Urothelium cell line (cell line): ENCODE measurements at regions not wholly inside any gene's neighbourhood (a gene's known extent, or its start where the extent isn't known, plus 50 kb on each side); places are given as distances from the start of the nearest gene placed in this dataset.
"Not testable (repeated sequence)": the region's sequence is repeated elsewhere in the genome, so short reads cannot be mapped to it uniquely, and the experiment has no call there.

Experiments
- DNase-seq: peaks from one replicate; pipeline ENCODE4 v3.0.0; 2011; ENCODE audit warnings: low spot score, mixed read lengths
- FAIRE-seq: peaks from 2 replicates; lab custom pipeline; 2011; peaks lifted over from hg19 to GRCh38; lab: Jason Lieb, UNC

- not testable (repeated sequence) for DNase-seq
Observed at GRCh38 chr17:30594953-30595371, 117.8 kb downstream of the GOSR1 start.

DNA sequence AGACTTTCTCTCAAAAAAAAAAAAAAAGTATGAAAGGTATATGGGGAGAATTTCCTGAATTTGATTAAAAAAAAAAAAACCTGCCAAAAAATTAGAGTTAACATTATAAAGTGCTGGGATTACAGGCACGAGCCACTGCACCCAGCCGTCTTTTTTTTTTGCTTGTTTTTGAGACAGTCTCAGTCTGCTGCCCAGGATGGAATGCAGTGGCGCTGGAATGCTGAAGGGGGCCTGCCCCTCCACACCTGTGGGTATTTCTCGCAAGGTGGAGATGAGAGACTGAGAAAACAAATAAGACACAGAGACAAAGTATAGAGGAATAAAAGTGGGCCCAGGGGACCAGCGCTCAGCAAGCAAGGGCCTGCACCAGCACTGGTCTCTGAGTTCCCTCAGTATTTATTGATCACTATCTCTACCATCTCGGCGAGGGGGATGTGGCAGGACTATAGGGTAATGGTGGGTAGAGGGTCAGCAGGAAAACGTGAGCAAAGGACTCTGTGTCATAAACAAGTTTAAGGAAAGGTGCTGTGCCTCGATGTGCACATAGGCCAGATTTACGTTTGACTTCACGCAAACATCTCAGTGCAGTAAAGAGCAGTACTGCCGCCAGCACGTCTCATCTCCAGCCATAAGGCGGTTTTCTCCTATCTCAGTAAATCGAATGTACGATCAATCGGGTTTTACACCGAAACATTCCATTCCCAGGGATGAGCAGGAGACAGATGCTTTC, 117.2 kb downstream of the GOSR1 start:
- DNase-seq (no peak), FAIRE-seq (no peak)

More at GRCh38 chr17:30594953-30595371, 117.8 kb downstream of the GOSR1 start:
- not testable (repeated sequence) for FAIRE-seq

- no peak for FAIRE-seq
- DNase-seq = no peak
Observed at GRCh38 chr17:30590081-30590733, 113.0 kb downstream of the GOSR1 start.

DNA sequence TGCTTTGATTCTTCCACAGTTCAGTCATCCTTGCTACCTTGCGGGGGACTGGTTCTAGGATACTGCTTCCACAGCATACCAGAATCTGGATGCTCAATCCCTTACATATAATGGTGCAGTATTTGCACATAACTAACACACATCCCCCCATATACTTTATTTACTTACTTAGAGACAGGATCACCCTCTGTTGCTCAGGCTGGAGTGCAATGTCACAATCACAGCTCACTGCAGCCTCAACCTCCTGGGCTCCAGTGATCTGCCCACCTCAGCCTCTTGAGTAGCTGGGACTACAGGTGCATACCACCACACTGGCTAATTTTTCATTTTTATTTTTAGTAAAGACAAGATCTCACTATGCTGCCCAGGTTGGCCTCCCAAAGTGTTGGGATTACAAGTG, 112.2 kb downstream of the GOSR1 start:
- FAIRE-seq (no peak), DNase-seq (no peak)

- DNase-seq = no peak
- FAIRE-seq = no peak
Observed at GRCh38 chr17:30588798-30589247, 111.6 kb downstream of the GOSR1 start.

DNA sequence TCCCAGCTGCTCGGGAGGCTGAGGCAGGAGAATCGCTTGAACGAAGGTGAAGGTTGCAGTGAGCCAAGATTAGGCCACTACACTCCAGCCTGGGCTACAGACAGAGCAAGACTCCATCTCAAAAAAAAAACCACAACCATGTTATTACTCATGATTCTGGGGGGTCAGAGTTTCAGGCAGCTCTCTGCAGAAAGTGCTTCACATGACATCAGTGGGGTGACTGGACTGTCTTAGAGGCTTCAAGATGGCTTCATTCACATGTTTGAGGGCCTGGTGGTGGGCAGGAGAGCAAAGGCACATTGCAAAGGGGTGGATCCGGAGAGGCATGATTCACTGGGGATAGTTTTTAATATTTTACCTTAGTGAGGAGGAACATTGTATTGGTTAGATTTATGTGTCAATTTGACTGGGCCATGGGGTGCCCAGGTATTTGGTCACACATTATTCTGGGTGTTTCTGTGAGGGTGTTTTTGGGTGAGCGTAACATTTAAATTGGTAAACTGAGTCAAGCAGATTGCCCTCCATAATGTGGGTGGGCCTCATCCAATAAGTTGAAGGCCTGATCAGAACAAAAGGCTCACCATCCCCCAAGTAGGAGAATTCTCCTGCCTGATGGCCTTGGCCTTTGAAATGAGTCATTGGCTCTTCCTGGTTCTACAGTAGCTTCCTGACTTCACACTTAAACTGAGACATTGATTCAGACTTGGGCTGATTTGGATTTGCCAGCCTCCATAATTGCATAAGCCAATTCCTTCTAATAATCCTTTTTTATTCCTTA, 109.8 kb downstream of the GOSR1 start:
- FAIRE-seq (no peak), DNase-seq (peak; percentile 41)

- FAIRE-seq = no peak
- DNase-seq = no peak
Observed at GRCh38 chr17:30584810-30585209, 107.6 kb downstream of the GOSR1 start.

DNA sequence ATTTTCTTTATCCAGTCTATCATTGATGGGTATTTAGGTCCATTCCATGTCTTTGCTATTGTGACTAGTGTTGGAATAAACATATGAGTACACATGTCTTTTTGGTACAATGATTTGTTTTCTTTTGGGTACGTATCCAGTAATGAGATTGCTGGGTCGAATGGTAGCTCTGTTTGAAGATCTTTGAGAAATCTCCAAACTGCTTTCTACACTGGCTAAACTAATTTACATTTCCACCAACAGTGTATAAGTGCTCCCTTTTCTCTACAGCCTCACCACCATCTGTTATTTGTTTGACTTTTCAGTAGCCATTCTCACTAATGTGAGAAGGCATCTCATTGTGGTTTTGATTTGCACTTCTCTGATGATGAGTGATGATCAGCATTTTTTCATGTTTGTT, 103.7 kb downstream of the GOSR1 start:
- no peak for FAIRE-seq
- no peak for DNase-seq

DNA sequence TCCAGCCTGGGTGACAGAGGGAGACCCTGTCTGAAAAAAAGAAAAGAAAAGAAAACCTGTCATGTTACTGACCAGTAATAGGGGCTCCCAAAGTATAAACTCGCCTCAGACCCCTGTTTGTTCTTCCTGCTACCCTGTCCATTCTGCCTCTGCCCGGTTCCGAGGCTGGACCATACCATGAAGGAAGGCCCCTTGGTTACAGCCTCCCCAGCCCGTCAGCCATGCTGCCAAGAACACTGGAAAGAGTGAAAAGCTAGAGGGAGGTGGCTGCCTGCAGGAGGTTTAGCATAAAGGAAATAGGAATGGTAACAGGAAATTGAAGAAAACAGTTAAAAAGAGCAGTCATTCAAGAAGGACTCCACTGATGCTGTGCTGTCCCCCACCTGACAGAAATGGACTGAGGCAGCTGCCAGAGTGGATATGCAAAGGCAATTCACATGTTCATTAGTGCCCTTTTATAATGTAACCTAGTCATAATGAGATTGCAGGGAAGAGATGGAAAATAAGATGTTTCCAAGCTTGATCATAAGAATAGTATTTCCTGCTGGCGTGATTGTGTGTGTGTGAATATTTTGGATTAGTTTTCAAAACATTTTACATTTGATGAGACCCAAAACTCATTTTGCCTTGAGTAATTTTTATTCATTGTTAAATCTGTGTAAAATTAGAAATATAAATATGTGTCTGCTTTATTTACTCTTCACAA, 102.6 kb downstream of the GOSR1 start:
- FAIRE-seq = no peak
- DNase-seq = no peak

DNA sequence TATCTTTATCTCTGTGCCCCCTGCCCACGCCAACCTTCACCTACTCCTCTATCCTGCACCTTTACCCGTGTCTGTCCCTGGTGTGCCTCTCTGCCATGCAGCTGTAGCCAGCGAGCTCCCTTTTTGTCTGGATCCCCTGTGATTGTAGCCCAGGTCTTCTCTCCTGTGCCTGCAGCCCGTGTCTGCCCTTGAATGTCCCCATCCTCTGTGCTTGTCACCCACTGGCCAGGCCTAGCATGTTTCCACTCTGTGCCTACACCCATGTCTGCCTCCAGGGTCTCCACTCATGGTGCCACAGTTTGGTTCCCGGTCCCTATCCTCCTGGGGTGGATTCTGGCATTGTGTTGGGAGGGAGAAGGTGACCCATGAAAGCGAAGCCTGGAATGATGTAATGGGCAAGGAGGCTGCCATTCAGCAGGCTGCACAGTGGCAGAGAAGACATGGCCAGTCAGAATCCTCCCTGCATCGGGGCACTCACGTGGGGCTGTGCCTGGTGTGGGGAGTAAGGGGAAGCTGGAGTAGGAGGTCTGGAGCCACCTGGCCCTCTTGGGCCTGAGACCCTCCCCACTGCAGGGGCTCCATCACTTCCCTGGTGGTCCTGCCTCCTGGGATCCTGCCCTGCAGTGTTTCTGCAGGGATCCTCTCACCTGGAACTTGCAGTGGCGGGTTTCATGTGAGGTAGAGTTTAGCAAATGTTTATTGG, 101.0 kb downstream of the GOSR1 start:
- not testable (repeated sequence) for FAIRE-seq, DNase-seq
